SIG-M5 treated with dmso at 0.1 percent for 504 hours (cell line): ENCODE measurements at regions not wholly inside any gene's neighbourhood (a gene's known extent, or its start where the extent isn't known, plus 50 kb on each side); places are given as distances from the start of the nearest gene placed in this dataset.

Experiments
- DNase-seq: peaks from one replicate; lab custom pipeline; 2025; ENCODE audit not compliant: unreplicated experiment; lab: John Stamatoyannopoulos, UW

DNA sequence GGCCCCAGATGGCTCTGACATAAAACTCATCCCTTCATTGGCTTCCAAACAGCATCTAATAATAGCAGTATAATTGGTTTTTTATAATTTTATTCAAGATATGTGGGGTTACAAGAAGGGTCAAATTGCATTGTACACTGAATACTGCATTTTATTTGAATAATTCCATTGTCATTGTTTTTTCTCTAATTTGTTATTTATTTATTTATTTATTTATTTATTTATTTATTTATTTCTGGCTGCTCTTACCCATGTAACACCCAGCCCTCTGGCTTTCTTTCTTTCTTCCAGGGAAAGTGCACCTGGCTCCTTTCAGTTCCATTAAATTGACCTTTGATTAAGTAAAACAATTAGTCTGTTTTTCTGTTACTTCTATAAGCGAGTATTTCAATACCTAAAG is 210.1 kb downstream of the CDH9 start:
- no peak for DNase-seq

GRCh38 chr5:26813235-26813634 is 225.2 kb downstream of the CDH9 start:
- no peak for DNase-seq

- no peak for DNase-seq
Measured at GRCh38 chr5:26812714-26813113, 225.7 kb downstream of the CDH9 start.

DNA sequence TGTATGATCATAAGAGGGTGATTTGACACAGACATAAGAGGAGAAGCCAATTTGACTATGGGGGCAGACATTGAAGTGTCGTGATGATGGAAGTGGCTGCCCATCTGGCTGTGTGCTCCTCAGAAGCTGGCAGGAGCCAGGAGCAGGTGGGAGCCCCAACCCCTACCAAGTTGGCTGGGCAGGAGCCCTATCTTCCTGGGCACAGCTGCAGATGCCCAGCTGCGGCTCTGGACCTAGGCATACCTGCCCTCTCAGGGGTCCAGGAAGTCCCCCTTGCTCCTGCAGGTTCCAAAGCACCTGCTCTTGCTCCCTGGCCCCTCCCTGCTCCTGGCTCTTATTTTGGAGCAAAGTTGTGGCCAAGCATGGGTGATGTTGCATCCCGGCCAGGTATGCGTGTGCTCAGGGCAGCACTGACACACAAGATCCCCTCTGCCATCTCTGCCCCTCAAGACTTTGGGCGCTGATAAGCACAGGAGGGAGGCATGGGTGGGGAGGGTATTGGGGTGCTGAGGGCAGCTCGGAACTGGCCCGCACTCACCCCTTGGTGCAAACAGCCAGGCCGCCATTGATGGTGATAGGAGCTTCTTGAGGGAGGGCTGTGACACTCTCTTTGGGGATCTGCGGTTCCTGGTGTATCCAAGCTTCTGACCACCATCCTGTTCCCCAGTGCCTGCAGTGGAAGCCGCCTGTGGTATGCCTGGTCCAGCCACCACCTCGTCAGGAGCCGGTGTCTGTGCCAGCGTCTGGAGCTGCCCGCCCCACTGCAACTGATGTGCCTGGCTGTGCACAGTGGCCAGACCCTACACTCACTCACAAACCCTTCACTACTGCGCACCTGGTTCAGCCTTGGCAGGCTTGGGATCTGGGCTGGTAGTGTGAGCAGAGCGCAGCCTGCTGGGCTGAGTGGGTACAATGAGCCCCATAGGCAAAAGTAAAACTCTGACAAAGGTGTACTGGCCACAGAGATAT is 230.9 kb downstream of the CDH9 start:
- DNase-seq: no peak

- DNase-seq: peak; percentile 0
Measured at GRCh38 chr5:26805076-26805475, 233.3 kb downstream of the CDH9 start.

GRCh38 chr5:26802944-26803343 is 235.4 kb downstream of the CDH9 start:
- no peak for DNase-seq

- DNase-seq: no peak
Measured at GRCh38 chr5:26791433-26791832, 247.0 kb downstream of the CDH9 start.

- no peak for DNase-seq
Measured at GRCh38 chr5:26791021-26791420, 247.4 kb downstream of the CDH9 start.

- no peak for DNase-seq
Measured at GRCh38 chr5:26763215-26763614, 275.2 kb downstream of the CDH9 start.

GRCh38 chr5:26761446-26761845 is 276.9 kb downstream of the CDH9 start:
- no peak for DNase-seq

DNA sequence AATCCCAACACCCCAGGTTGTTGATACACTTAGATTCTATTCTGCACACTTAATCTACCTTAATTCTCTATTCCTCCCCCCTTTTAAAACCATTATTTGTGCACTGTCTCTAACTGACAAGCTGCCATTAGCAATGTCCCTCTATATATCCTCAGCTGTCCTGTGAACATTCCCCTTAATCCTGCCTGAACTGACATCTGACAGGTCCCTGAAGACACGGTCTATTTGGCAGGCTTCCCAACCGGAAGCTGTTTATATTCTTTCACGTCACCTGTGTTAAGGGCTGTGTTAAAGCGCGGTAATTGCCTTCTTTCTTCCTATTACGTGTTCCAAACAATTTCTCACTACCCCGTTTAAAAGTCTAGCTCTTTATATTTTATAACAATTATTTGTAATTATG is 277.3 kb downstream of the CDH9 start:
- DNase-seq: no peak

DNA sequence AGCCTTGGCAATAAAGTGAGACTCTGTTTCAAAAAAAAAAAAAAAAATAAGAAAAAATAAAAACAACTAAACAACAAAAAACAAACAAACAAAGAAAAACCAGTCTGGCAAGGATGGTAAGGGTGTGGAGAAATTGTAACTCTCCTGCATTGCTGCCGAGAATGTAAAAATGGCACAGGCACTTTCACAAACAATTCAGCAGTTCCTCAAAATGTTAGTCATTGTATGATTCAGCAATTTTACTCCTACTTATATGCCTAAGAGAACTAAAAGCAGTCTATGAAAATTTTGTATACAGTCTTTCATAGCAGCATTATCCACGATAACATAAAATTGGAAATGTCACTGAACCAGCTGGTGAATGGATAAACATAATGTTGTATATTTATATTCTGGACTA is 280.4 kb downstream of the CDH9 start:
- DNase-seq: peak; percentile 75

- no peak for DNase-seq
Measured at GRCh38 chr5:26749829-26750228, 288.6 kb downstream of the CDH9 start.

- DNase-seq: no peak
Measured at GRCh38 chr5:26740182-26740581, 298.2 kb downstream of the CDH9 start.

- no peak for DNase-seq
Measured at GRCh38 chr5:26737348-26738265, 300.8 kb downstream of the CDH9 start.

DNA sequence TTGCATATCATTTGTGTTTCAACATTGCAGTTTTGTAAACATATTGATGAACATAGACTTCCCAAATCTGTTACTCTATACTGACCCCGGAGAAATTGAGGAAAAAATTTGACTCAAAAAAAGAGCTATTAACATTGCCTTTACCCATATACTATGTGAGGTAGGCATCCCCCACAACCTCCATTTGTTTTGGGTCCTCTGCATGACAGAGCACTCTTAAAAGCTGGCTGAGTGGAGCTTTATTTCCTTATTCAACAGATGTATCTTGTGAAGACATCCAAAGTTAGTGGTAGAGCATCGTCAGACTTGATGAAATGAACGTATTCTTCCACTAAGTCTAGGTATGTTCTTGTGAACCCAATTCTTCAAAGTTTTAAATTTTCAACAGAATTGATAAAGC is 310.5 kb downstream of the CDH9 start:
- no peak for DNase-seq

DNA sequence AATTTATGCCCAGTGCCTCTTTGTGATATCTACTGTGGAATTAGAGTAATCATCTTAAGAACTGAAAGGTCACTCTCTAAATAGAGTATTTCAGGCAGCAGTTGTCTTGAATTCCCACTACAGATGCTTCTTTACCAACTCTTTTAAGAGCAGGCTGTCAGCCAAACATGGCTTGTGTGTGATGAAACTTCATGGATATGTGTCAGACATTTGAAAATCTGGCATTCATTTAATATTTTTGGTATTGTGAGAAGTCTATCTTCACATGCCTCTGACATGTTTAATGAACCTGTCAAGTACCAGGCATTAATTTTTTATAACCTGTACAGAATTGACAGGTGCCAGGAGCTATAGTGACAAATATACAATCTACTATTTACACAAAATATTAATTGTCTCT is 318.6 kb downstream of the CDH9 start:
- no peak for DNase-seq

- peak; percentile 88 for DNase-seq
Measured at GRCh38 chr5:26700759-26701384, 337.5 kb downstream of the CDH9 start.

DNA sequence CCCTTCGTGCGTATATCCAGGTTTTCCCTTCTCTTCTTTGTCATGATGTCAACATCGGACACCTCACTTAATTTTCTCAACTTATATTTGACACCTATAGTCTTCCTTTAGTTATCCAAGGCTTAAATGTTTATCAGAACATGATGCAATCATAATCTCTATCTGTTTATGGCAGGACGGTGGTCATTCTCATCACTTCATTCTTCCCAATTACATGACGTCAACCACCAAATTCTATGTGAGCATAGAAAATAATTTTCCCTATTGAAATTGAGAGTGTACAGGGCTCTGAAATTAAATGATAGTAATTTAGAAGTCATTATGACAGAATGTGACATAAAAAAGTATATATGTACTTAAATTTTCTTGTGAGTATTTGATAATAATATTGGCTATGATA is 345.4 kb downstream of the CDH9 start:
- DNase-seq: no peak

DNA sequence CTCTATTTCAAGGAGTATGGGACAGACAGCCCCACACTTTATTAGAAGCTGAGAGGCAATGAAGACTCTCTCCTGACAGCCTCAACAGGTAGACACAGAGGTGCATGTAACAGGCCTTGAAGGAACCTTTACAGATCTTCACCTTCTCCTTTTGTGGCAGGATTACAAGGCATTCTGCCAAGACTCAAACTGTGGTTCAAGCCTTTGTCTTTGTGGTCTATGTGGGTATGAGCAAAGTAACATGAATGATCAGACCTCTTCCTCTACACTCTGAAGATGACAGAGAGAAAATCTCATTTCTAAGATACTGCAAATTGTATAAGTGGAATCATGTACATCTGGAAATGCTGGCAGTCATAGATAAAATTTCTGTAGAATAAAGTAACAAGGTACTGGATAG is 346.9 kb downstream of the CDH9 start:
- no peak for DNase-seq

DNA sequence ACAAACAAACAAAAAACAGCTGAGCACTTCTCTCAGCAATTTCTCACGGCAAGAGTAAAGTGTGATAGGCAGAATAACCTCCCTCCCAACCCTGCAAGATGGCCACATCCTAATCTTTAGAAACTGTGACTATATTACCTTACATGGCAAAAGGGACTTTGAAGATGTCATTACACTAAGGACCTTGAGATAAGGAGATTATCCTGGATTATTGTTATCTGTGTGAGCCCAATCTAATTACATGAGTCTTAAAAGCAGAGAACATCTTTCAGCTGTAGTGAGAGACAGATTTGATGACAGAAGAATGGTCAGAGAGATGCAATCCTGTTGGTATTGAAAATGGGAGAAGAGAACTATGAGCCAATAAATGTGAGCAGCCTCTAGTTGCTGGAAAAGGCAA is 347.9 kb downstream of the CDH9 start:
- no peak for DNase-seq
